ENCODE measurements at regions not wholly inside any gene's neighbourhood (a gene's known extent, or its start where the extent isn't known, plus 50 kb on each side); places are given as distances from the start of the nearest gene placed in this dataset.

- Histone ChIP-seq H3K27me3 (ENCODE audit: low read length) (no peaks in the 10 kb centered on the region), H3K4me2 (ENCODE audit: low read length) (no peak overlapping the region), H3K4me3 (ENCODE audit: low read length) (no peak overlapping the region), H3F3A (ENCODE audit: low read length, unreplicated experiment) (no peaks in the 10 kb centered on the region), H3K9ac (ENCODE audit: low read length) (no peak overlapping the region), H3K4me1 (ENCODE audit: insufficient read depth, low read length) (peaks cover 6% of the 10 kb centered on the region; the same call in 1 of the 2 replicates), H3K36me3 (ENCODE audit: low read depth, low read length) (no peaks in the 10 kb centered on the region), H2AFZ (ENCODE audit: low read length) (no peak overlapping the region), H4K20me1 (ENCODE audit: low read length) (no peaks in the 10 kb centered on the region), H3K27ac (ENCODE audit: low read length) (no peak overlapping the region), H3K9me2 (replicated peaks; ENCODE audit: low read length) (no peaks in the 10 kb centered on the region), H3K79me2 (ENCODE audit: low read length) (no peaks in the 10 kb centered on the region), H3K9me3 (ENCODE audit: low read length) (no peaks in the 10 kb centered on the region)
- TF ChIP-seq EZH2 (IDR thresholded peaks at IDR 0.05; ENCODE audit: low read length, unreplicated experiment) (no peak), EZH2phosphoT487 (IDR thresholded peaks at IDR 0.05; ENCODE audit: borderline replicate concordance, low read length) (no peak), CTCF (conservative IDR thresholded peaks at IDR 0.05; ENCODE audit: low read depth, low read length) (no peak)
- intact Hi-C loops (cut with micrococcal nuclease) = loop anchor here (10.0 kb wide), 1 partner anchor 316 kb away; no protein-coding TSS in a partner anchor
- DNase-seq (no peak), ATAC-seq (no peak)
- CTCF ChIA-PET = no interaction called here
- BruUV-seq (replicated peaks) = no TSS peak
- POLR2A ChIA-PET (ENCODE audit: unreplicated experiment) = no interaction called here
Observed at GRCh38 chr10:29851241-29851640, 208.1 kb downstream of the JCAD start.

- peaks cover 6% of the 10 kb centered on the region; the same call in 1 of the 2 replicates for H3K4me1 ChIP-seq (ENCODE audit: insufficient read depth, low read length)
- no peaks in the 10 kb centered on the region for H3K36me3 ChIP-seq (ENCODE audit: low read depth, low read length)
- H3K27me3 ChIP-seq (ENCODE audit: low read length) = no peaks in the 10 kb centered on the region
- ATAC-seq (no peak), DNase-seq (no peak)
- no peak overlapping the region for H3K4me3 ChIP-seq (ENCODE audit: low read length)
- no peak overlapping the region for H3K9ac ChIP-seq (ENCODE audit: low read length)
- no peaks in the 10 kb centered on the region for H3K9me3 ChIP-seq (ENCODE audit: low read length)
- no TSS peak for BruUV-seq (replicated peaks)
- no peaks in the 10 kb centered on the region for H3K9me2 ChIP-seq (replicated peaks; ENCODE audit: low read length)
- H3K4me2 ChIP-seq (ENCODE audit: low read length) = no peak overlapping the region
- no peaks in the 10 kb centered on the region for H4K20me1 ChIP-seq (ENCODE audit: low read length)
- ChIA-PET POLR2A (ENCODE audit: unreplicated experiment) (no interaction called here), CTCF (no interaction called here)
- intact Hi-C loops (cut with micrococcal nuclease) = loop anchor here (10.0 kb wide), 1 partner anchor 316 kb away; no protein-coding TSS in a partner anchor
- TF ChIP-seq CTCF (conservative IDR thresholded peaks at IDR 0.05; ENCODE audit: low read depth, low read length) (no peak), EZH2phosphoT487 (IDR thresholded peaks at IDR 0.05; ENCODE audit: borderline replicate concordance, low read length) (no peak), EZH2 (IDR thresholded peaks at IDR 0.05; ENCODE audit: low read length, unreplicated experiment) (no peak)
- no peaks in the 10 kb centered on the region for H3F3A ChIP-seq (ENCODE audit: low read length, unreplicated experiment)
- H3K79me2 ChIP-seq (ENCODE audit: low read length) = no peaks in the 10 kb centered on the region
- no peak overlapping the region for H2AFZ ChIP-seq (ENCODE audit: low read length)
- no peak overlapping the region for H3K27ac ChIP-seq (ENCODE audit: low read length)
Observed at GRCh38 chr10:29850371-29850770, 209.0 kb downstream of the JCAD start.

- H3K9me3 ChIP-seq (ENCODE audit: low read length) = no peaks in the 10 kb centered on the region
- no peak for ATAC-seq
- H3K27ac ChIP-seq (ENCODE audit: low read length) = no peak overlapping the region
- H3K36me3 ChIP-seq (ENCODE audit: low read depth, low read length) = no peaks in the 10 kb centered on the region
- H3K4me3 ChIP-seq (ENCODE audit: low read length) = no peak overlapping the region
- no peaks in the 10 kb centered on the region for H3F3A ChIP-seq (ENCODE audit: low read length, unreplicated experiment)
- H3K4me2 ChIP-seq (ENCODE audit: low read length) = no peak overlapping the region
- intact Hi-C loops (cut with micrococcal nuclease) = loop anchor here (10.0 kb wide), 1 partner anchor 315 kb away; no protein-coding TSS in a partner anchor
- no peaks in the 10 kb centered on the region for H3K27me3 ChIP-seq (ENCODE audit: low read length)
- TF ChIP-seq EZH2phosphoT487 (IDR thresholded peaks at IDR 0.05; ENCODE audit: borderline replicate concordance, low read length) (no peak), CTCF (conservative IDR thresholded peaks at IDR 0.05; ENCODE audit: low read depth, low read length) (no peak), EZH2 (IDR thresholded peaks at IDR 0.05; ENCODE audit: low read length, unreplicated experiment) (no peak)
- ChIA-PET CTCF (no interaction called here), POLR2A (ENCODE audit: unreplicated experiment) (no interaction called here)
- H3K79me2 ChIP-seq (ENCODE audit: low read length) = no peaks in the 10 kb centered on the region
- H3K4me1 ChIP-seq (ENCODE audit: insufficient read depth, low read length) = peaks cover 6% of the 10 kb centered on the region; the same call in 1 of the 2 replicates
- no TSS peak for BruUV-seq (replicated peaks)
- H3K9ac ChIP-seq (ENCODE audit: low read length) = no peak overlapping the region
- H3K9me2 ChIP-seq (replicated peaks; ENCODE audit: low read length) = no peaks in the 10 kb centered on the region
- H4K20me1 ChIP-seq (ENCODE audit: low read length) = no peaks in the 10 kb centered on the region
- no peak overlapping the region for H2AFZ ChIP-seq (ENCODE audit: low read length)
- DNase-seq = no peak
Observed at GRCh38 chr10:29849886-29850285, 209.5 kb downstream of the JCAD start.
